ENCODE measurements at regions not wholly inside any gene's neighbourhood (a gene's known extent, or its start where the extent isn't known, plus 50 kb on each side); places are given as distances from the start of the nearest gene placed in this dataset.
"Not testable (repeated sequence)": the region's sequence is repeated elsewhere in the genome, so short reads cannot be mapped to it uniquely, and the experiment has no call there.

DNA sequence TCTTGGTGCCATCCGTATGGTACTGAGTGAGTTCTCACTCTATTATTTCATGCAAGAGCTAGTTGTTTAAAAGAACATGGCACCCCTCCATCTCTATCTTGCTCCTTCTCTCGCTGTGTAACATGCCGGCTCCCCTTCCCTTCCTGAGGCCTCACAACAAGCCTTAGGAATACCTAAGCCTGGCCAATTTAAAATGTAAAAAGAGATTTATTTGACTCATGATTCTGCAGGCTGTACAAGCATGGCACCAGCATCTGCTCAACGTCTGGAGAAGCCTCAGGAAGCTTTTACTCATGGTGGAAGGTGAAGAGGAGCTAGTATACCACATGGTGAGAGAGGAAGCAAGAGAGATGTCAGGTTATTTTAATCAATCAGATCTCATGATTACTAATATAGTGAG, 90.4 kb upstream of the NUDT10 start:
- Histone ChIP-seq H3K27me3 (ENCODE audit: insufficient read depth, low read depth, severe bottlenecking) (peaks cover 2% of the 10 kb centered on the region), H3K27ac (no peak overlapping the region), H3K9me3 (ENCODE audit: severe bottlenecking) (no peaks in the 10 kb centered on the region), H3K4me3 (ENCODE audit: low read depth, low read length) (no peak overlapping the region), H3K36me3 (no peaks in the 10 kb centered on the region)
- TF ChIP-seq CTCF (IDR thresholded peaks at IDR 0.05; ENCODE audit: low read depth, low read length) = no peak
- no peak for DNase-seq

DNA sequence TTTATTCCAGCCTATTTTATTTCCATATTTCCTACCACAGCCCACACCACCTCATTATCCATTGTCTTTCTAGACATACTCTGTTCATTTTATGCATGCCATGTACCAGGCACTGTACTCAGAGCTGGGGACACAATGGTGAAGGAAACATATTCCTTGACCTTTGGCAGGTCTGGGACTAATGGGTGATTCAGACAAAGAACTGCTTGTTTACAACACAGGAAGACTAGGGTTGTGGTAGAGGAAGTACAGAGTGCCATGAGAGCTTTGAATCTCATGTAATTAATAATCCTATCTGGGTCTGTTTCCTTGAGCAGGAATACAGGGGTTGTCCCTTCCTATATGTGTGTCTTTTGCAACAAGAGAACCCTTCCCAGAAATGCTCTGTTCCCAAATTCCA, 75.1 kb upstream of the NUDT10 start:
- no peak for DNase-seq
- no peak for TF ChIP-seq CTCF (IDR thresholded peaks at IDR 0.05; ENCODE audit: low read depth, low read length)
- Histone ChIP-seq H3K36me3 (no peaks in the 10 kb centered on the region), H3K4me3 (ENCODE audit: low read depth, low read length) (no peak overlapping the region), H3K27me3 (ENCODE audit: insufficient read depth, low read depth, severe bottlenecking) (peaks cover 7% of the 10 kb centered on the region), H3K9me3 (ENCODE audit: severe bottlenecking) (no peaks in the 10 kb centered on the region), H3K27ac (no peak overlapping the region)

GRCh38 chrX:51262271-51262670, 70.4 kb upstream of the NUDT10 start:
- H3K36me3 ChIP-seq; H3K27me3 ChIP-seq (ENCODE audit: insufficient read depth, low read depth, severe bottlenecking); H3K27ac ChIP-seq; DNase-seq; H3K4me3 ChIP-seq (ENCODE audit: low read depth, low read length); H3K9me3 ChIP-seq (ENCODE audit: severe bottlenecking): not testable (repeated sequence)

GRCh38 chrX:51272638-51273037, 60.0 kb upstream of the NUDT10 start:
- no peaks in the 10 kb centered on the region for H3K9me3 ChIP-seq (ENCODE audit: severe bottlenecking)
- no peak overlapping the region for H3K4me3 ChIP-seq (ENCODE audit: low read depth, low read length)
- no peak for TF ChIP-seq CTCF (IDR thresholded peaks at IDR 0.05; ENCODE audit: low read depth, low read length)
- H3K27me3 ChIP-seq (ENCODE audit: insufficient read depth, low read depth, severe bottlenecking) = peaks cover 8% of the 10 kb centered on the region
- H3K27ac ChIP-seq = no peak overlapping the region
- no peaks in the 10 kb centered on the region for H3K36me3 ChIP-seq
- no peak for DNase-seq

DNA sequence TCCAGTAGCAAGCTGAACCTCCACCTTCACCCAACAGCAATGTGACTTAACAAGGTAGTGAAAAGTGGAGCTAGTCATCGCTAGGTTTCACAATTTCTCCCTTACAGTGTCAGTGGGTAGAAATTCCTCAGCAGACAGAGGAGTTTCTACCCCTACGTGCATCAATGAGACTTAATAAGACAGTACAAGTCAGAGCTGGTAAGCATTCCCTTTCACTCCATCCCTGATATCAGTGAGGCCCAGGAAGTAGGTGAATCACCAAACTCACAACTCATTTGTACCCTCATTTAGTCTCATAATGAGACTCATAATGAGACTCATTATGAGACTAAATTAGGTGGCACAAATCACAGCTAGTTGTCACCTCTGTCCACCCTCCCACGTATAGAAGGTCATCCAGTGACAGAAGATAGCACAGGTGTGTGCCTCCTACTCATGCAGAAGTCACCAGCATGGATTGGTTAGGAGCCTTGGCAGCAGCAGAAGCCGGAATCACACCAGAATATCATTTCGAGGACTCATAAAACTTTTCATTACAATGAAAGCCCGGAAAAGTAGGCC, 50.8 kb upstream of the NUDT10 start:
- no peak for TF ChIP-seq CTCF (IDR thresholded peaks at IDR 0.05; ENCODE audit: low read depth, low read length)
- no peak overlapping the region for H3K27ac ChIP-seq
- no peak for DNase-seq
- H3K9me3 ChIP-seq (ENCODE audit: severe bottlenecking) = no peaks in the 10 kb centered on the region
- peaks cover 10% of the 10 kb centered on the region for H3K27me3 ChIP-seq (ENCODE audit: insufficient read depth, low read depth, severe bottlenecking)
- no peak overlapping the region for H3K4me3 ChIP-seq (ENCODE audit: low read depth, low read length)
- H3K36me3 ChIP-seq = no peaks in the 10 kb centered on the region

All from WERI-Rb-1 (cell line).